Head of caudate nucleus (tissue), 42 donors: ENCODE measurements at regions not wholly inside any gene's neighbourhood (a gene's known extent, or its start where the extent isn't known, plus 50 kb on each side); places are given as distances from the start of the nearest gene placed in this dataset.

Experiments used
- DNase-seq, 42 donors: peaks; one replicate each; pipeline versions ENCODE4 v3.0.0 to v3.0.0-alpha.2; 2020 to 2021; ENCODE audit warnings: mixed read lengths in 7 of 42
- intact Hi-C: fragments of 100-400 bp; cut with DNase I; formaldehyde crosslinking; loops from one replicate; pipeline ENCODE4 v1.15.0; 2022

- no peak for DNase-seq
- intact Hi-C loops, result no loop called here
Observed at GRCh38 chr3:174397848-174398247, 461.3 kb upstream of the NAALADL2 start.

- intact Hi-C loops, result no loop called here
- DNase-seq, result no peak
Observed at GRCh38 chr3:174398761-174399160, 460.4 kb upstream of the NAALADL2 start.

- intact Hi-C loops, result no loop called here
Observed at GRCh38 chr3:174403831-174404230, 455.3 kb upstream of the NAALADL2 start.

GRCh38 chr3:174408310-174408709, 450.8 kb upstream of the NAALADL2 start:
- intact Hi-C loops, result no loop called here
- no peak for DNase-seq

More at GRCh38 chr3:174403831-174404230, 455.3 kb upstream of the NAALADL2 start:
- no peak for DNase-seq

GRCh38 chr3:174409086-174409743, 449.9 kb upstream of the NAALADL2 start:
- DNase-seq, result no peak
- intact Hi-C loops, result no loop called here

- intact Hi-C loops, result no loop called here
- DNase-seq, result no peak
Observed at GRCh38 chr3:174413062-174413912, 445.8 kb upstream of the NAALADL2 start.

- intact Hi-C loops, result no loop called here
- no peak for DNase-seq
Observed at GRCh38 chr3:174414902-174415301, 444.2 kb upstream of the NAALADL2 start.

GRCh38 chr3:174417573-174417972, 441.6 kb upstream of the NAALADL2 start:
- intact Hi-C loops, result no loop called here
- peak in 1 of 42 donors; percentile 3 for DNase-seq

- DNase-seq, result no peak
- intact Hi-C loops, result no loop called here
Observed at GRCh38 chr3:174419216-174419615, 439.9 kb upstream of the NAALADL2 start.

- intact Hi-C loops, result no loop called here
Observed at GRCh38 chr3:174423936-174424335, 435.2 kb upstream of the NAALADL2 start.

GRCh38 chr3:174424656-174425055, 434.5 kb upstream of the NAALADL2 start:
- DNase-seq, result no peak
- intact Hi-C loops, result no loop called here

More at GRCh38 chr3:174423936-174424335, 435.2 kb upstream of the NAALADL2 start:
- DNase-seq, result no peak

- no peak for DNase-seq
- intact Hi-C loops, result no loop called here
Observed at GRCh38 chr3:174425422-174425821, 433.7 kb upstream of the NAALADL2 start.

- DNase-seq, result no peak
- intact Hi-C loops, result no loop called here
Observed at GRCh38 chr3:174430986-174431385, 428.1 kb upstream of the NAALADL2 start.

- intact Hi-C loops, result no loop called here
- no peak for DNase-seq
Observed at GRCh38 chr3:174431717-174432116, 427.4 kb upstream of the NAALADL2 start.

GRCh38 chr3:174436367-174436766, 422.8 kb upstream of the NAALADL2 start:
- intact Hi-C loops, result no loop called here

GRCh38 chr3:174438501-174439145, 420.5 kb upstream of the NAALADL2 start:
- intact Hi-C loops, result no loop called here
- no peak for DNase-seq

More at GRCh38 chr3:174436367-174436766, 422.8 kb upstream of the NAALADL2 start:
- DNase-seq, result no peak

GRCh38 chr3:174439331-174440252, 419.5 kb upstream of the NAALADL2 start:
- intact Hi-C loops, result no loop called here
- DNase-seq, result peak in 11 of 42 donors; percentile 8 to 54 (median 14)

- peak in 12 of 42 donors; percentile 8 to 55 (median 20) for DNase-seq
- intact Hi-C loops, result no loop called here
Observed at GRCh38 chr3:174440253-174440701, 418.9 kb upstream of the NAALADL2 start.
